HG02973 (cell line): ENCODE measurements at regions not wholly inside any gene's neighbourhood (a gene's known extent, or its start where the extent isn't known, plus 50 kb on each side); places are given as distances from the start of the nearest gene placed in this dataset.

ENCODE experiments used
- ATAC-seq: cut with Tn5 transposase; IDR thresholded peaks from one replicate; pipeline ENCODE4 v1.9.1; 2021; ENCODE audit warnings: moderate library complexity; ENCODE audit not compliant: unreplicated experiment

DNA sequence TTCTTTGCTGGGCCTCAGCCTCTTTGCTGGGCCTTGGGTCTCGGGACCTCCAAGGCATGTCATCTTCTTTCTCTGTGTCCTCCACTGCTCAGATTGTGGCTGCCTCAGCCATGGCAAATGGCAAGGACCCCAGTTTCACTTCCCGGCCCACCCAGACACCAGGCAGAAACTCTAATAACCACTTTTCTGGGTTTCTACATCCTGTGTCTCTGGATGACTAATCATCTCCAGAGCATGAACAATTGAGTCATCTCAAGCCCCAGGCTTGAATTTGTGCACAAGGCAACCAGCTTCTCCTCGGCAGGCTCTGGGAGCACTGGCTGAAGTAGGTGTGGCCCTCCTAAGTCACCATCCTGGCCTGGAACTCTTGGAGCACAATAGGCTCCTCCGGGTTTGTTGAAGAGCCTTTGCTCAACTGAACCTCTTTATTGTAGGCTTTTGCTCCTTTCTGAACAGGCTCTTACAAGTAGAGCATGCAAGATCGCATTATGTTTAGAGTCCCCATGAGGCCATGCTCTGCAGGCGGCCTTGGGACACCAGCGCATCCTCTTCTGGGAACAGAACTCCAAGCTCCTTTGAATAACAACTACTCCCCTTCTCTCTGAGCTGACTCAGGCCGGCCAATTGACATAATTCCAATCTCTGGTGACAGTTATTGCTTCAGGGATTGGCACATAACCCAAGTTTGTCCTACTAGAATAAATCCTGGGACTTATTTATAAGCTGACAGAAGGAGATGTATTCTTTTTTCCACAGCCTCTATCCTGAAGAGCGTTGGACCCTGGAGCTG is 218.1 kb downstream of the WDR11 start:
- peak; percentile 89 for ATAC-seq

- no peak for ATAC-seq
Measured at GRCh38 chr10:121070275-121071070, 219.3 kb downstream of the WDR11 start.

DNA sequence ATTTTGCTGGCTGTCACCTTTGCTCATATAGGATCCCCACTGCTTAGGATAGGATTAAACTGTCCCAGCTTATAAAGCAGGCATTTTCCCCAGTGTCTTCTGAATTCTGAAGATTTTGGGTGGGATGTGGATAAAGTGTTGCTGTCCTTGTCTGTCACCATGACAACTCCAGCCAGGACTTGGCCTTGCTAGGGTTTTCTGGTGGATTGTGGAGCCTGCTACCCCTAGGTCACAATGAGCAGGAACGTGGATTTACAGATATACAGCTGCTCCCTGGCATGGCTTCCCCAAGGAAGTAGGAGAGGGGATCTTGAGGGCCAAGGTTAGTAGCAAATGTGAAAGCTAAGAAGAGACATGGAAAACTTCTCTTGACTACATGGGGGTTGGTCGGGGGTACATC is 220.7 kb downstream of the WDR11 start:
- ATAC-seq, result no peak

- no peak for ATAC-seq
Measured at GRCh38 chr10:121073728-121074127, 222.6 kb downstream of the WDR11 start.

DNA sequence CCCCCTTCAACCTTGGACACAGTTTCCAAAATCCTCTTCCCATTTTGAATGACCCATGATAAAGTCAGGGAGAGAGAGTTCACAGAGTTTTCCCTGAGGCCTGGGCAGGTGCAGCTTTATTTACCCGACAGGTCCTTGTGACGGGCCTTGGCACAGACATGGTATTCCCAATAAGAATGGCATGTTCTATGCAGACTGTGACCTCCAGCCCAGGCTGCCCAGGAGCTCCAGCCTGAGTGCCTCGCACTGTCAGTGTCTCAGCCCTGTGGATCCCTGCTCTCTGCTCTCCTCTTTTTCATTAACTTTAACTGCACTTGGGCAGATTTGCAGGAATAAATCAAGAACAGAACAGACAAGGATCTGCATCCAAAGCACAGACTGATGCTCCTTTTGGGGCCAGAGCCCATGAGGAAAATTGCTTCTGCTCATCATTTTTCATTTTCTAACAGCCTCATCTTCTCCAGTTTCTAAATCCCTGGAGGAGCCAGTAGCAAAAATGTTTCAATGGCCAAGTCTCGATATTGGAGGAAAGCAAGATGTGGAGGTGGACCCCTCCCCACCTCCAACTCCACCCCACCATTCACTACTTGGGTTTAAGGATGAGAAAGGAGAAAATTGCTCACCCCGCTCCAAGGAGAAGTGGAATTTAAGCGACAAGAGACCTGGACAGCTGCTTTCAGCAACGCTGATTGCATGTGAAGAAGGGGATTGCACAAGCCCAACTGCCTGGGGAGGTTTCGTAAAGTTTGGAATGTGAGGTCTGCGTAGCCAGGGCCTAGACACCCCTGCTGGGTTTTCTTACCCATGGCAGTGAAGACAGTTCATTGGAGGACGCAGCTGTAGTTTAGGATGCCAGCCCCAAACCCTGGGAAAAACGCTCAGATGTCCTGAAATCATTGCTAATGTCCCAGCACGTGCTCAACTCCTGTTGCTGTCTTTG is 225.9 kb downstream of the WDR11 start:
- ATAC-seq, result no peak

GRCh38 chr10:121078036-121078435 is 226.9 kb downstream of the WDR11 start:
- ATAC-seq, result no peak

- no peak for ATAC-seq
Measured at GRCh38 chr10:121078672-121079102, 227.5 kb downstream of the WDR11 start.

DNA sequence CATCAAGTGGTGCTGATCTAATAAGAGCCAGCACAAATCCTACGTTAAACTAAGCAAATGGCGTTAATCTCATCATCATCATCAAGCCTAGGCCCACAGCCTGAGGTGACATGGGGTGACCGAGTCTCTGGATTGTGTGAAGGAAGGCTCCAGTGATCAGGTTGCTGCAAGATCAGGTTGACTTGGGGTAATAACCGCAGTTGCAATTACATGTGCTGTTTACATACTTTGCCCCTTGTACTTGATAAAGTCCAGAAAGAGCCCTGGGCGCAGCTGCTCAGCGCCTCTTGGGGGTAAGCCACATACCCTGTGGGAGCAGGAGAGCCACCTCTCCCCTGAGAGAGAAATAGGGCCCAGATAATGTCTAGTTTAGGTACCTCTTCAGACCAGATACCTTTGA is 228.1 kb downstream of the WDR11 start:
- ATAC-seq, result no peak

DNA sequence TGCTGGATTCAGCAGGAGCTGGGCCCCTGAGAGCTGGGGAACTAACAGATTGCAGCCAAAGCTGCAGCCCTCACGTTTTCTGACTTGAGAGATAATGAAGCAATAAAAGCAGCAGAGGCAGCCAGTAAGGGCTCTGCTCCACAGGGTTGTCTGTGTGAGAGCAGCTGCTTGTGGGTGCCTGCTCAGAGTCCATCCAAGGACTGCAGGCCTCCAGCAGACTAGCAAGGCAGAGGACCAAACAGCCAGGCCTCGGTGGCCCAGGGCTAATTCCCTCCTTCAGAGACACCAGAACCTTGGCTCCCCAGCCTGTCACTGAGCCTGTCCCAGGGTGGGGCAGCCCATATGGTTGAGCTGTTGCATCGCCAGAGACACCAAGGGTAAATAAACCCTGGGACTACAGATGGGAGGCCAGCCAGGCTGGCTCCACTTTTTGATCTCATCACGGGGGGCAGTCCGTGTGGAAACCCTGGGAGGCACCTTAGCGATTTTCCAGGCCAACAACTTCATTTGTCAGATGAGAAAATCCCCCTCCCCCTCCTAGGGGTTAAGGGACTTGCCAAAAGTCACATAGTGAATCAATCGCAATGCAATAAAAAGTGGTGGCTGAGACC is 229.2 kb downstream of the WDR11 start:
- no peak for ATAC-seq

DNA sequence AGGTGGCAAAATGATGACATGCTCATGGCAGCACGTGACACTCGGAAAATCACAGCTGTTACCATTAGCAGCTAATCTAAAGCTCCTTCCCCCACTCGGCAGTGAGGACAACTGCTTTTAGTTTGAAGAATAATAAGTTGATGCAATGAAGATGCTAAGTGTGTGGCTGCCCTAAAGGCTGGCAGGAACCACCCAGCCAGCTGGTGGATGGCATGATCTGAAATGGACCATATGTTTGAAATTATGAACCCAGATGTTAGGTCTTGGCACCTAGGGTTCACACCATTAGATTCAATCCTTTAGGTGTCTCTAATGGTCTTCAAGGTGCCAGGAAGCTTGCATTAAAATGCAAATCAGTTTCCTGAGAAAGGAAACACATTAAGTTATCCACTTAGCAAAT is 230.1 kb downstream of the WDR11 start:
- ATAC-seq, result no peak

GRCh38 chr10:121082984-121083383 is 231.8 kb downstream of the WDR11 start:
- no peak for ATAC-seq

DNA sequence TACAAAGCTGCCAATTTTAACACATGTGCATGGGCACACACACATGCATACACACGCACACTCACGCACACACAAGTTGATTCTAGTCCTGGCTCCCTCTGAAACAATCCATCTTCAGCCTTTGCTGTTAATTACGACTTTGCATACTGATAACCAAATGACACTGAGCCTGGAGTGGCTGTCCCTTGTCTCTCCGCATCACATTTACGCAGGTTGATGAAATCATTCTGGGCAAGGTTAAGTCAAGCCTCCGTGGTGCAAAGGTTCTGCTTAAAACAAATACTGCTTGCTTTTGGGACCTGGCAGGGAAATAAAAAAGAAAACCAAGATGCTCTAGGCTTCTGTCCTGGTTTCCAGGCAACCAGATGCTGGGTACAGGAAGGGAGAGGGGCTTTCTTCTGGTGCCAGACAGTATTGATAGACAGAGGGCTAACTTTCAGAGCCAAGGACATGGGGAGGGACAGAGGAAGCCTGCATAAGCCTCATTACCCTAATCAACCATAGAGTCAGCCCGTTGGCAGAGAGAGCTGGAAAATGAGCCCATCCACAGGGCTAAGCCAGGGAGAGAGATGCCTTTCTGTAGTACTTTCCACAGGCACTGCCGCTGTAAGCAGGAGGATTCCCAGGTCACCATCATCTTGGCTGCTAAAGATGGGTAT is 233.0 kb downstream of the WDR11 start:
- no peak for ATAC-seq

GRCh38 chr10:121084675-121085070 is 233.5 kb downstream of the WDR11 start:
- ATAC-seq, result no peak

GRCh38 chr10:121085367-121085766 is 234.2 kb downstream of the WDR11 start:
- ATAC-seq, result no peak

GRCh38 chr10:121087129-121087528 is 236.0 kb downstream of the WDR11 start:
- ATAC-seq, result no peak

DNA sequence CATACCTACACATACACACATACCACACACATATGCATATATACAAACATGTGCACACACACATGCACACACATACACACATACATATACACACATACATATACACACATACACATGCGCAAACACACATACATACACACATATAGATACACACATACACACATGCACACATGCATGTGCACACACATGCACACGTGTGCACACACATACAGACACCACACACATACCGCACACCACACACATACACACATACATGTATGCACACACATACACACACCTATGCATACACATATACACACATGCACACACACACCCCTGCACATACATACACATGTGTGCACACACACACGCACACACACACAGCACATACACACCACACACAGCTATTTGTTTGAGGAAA is 236.5 kb downstream of the WDR11 start:
- ATAC-seq, result no peak

DNA sequence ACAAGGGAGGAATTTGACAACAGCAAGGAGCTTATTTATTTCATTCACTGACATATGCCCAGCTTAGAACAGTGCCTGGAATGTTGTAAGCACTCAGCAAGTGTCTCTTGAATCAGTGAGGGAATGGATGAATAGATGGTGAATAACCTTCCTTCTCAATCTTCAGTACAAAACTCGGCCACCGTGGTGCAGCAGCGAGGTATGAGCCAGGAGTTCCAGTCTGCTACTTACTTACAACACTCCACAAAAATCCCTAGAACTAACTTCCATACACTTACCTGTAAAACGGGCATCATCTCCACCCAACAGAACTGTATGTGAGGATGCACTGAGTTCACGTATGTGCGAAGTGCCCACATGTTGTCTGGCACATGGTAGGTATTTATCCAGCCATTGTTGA is 237.4 kb downstream of the WDR11 start:
- no peak for ATAC-seq

- ATAC-seq, result no peak
Measured at GRCh38 chr10:121089434-121089833, 238.3 kb downstream of the WDR11 start.

GRCh38 chr10:121091961-121092719 is 241.0 kb downstream of the WDR11 start:
- ATAC-seq, result no peak

DNA sequence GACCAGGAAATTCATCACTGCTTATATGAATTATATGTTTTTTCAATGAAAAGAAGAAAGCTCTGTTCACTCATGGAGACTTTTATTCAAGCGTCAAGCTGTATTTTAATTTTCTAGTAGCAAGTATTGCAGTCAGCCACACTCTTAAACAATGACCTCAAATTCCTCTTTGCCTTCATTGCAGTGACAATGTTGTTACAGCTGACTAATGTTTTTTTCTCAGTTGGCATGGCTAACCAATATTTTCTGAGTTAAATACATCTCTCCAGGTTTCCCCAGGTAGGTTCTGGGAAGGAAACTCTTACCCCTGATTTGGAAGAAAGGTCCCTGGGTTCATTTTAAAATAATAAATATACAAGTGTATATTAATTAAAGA is 241.5 kb downstream of the WDR11 start:
- ATAC-seq, result no peak
